ENCODE measurements at regions not wholly inside any gene's neighbourhood (a gene's known extent, or its start where the extent isn't known, plus 50 kb on each side); places are given as distances from the start of the nearest gene placed in this dataset.

DNA sequence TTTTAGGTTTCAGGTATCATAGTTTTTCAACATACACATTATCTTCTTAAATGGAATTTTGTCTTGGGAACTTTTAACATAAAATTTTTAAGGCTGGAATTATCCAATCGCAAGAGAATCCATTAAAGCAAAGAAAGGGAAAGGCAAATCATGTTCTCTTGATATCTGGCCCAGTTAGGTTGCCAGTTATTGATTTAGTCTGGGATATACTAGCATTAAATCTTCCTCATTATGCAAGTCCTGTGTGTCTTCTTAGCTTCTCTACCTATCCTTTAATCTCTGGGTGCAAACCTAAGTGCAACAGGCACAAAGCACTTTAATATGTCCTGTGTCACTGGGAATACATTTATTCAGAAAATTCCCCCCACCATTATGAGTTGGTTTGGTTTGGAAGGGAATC lies 75.4 kb upstream of the CNTLN start:
- CTCF ChIA-PET: no interaction called here
- no peak overlapping the region for H4K91ac ChIP-seq (ENCODE audit: insufficient read depth, low read depth, low read length)
- no peaks in the 10 kb centered on the region for H3K27me3 ChIP-seq (ENCODE audit: control insufficient read depth, insufficient read depth, low read length)
- no peaks in the 10 kb centered on the region for H3K36me3 ChIP-seq (ENCODE audit: control insufficient read depth, insufficient read depth, low read length)
- DNase-seq: no peak
- no peak overlapping the region for H2AK5ac ChIP-seq (ENCODE audit: low read depth, low read length)
- H3K4ac ChIP-seq (ENCODE audit: low read depth, low read length): no peak overlapping the region
- H3K4me1 ChIP-seq (ENCODE audit: control insufficient read depth, insufficient read depth, low read length): no peaks in the 10 kb centered on the region
- no peak overlapping the region for H2BK20ac ChIP-seq (ENCODE audit: low read depth, low read length)
- H2BK120ac ChIP-seq (ENCODE audit: low read depth, low read length): no peak overlapping the region
- POLR2A ChIA-PET (ENCODE audit: unreplicated experiment): no interaction called here
- H4K8ac ChIP-seq (ENCODE audit: low read depth in 2 of 2, low read length in 2 of 2): no peak overlapping the region
- no CpG with 5 or more reads among the region's 1 CpG for WGBS, 2 experiments (ENCODE audit: extremely low coverage in 2 of 2, insufficient read length in 1 of 2)
- no peak overlapping the region for H3K56ac ChIP-seq (ENCODE audit: extremely low read depth, insufficient read depth, low read length)
- H2BK5ac ChIP-seq (ENCODE audit: low read depth, low read length, poor library complexity, severe bottlenecking): no peak overlapping the region
- no peak overlapping the region for H4K5ac ChIP-seq (ENCODE audit: low read depth, low read length)
- H3K9me1 ChIP-seq (ENCODE audit: insufficient read depth, low read length): no peaks in the 10 kb centered on the region
- H3K79me1 ChIP-seq (ENCODE audit: low read depth in 1 of 2, low read length in 2 of 2): no peaks in the 10 kb centered on the region
- intact Hi-C loops (cut with micrococcal nuclease) (no loop called here), dilution Hi-C loops (cut with HindIII; ENCODE audit: low sequenced_read_pairs, unreplicated experiment) (no loop called here), in situ Hi-C loops (cut with MboI; ENCODE audit: low sequenced_read_pairs) (no loop called here)
- TF ChIP-seq SMC3 (IDR thresholded peaks at IDR 0.05; ENCODE audit: low read depth, low read length): no peak
- no peak for TF ChIP-seq FOS (IDR thresholded peaks at IDR 0.05; ENCODE audit: low read depth, low read length)
- no peak for TF ChIP-seq POLR2A (IDR thresholded peaks at IDR 0.05; ENCODE audit: low read depth, low read length)
- TF ChIP-seq MXI1 (IDR thresholded peaks at IDR 0.05; ENCODE audit: borderline replicate concordance, low read depth, low read length): no peak
- no peak for TF ChIP-seq BHLHE40 (IDR thresholded peaks at IDR 0.05; ENCODE audit: low read depth, low read length)
- no peak for TF ChIP-seq RFX5 (IDR thresholded peaks at IDR 0.05; ENCODE audit: low read depth, low read length)
- TF ChIP-seq CHD1 (IDR thresholded peaks at IDR 0.05; ENCODE audit: low read depth, low read length): no peak
- TF ChIP-seq, protein P1, sequence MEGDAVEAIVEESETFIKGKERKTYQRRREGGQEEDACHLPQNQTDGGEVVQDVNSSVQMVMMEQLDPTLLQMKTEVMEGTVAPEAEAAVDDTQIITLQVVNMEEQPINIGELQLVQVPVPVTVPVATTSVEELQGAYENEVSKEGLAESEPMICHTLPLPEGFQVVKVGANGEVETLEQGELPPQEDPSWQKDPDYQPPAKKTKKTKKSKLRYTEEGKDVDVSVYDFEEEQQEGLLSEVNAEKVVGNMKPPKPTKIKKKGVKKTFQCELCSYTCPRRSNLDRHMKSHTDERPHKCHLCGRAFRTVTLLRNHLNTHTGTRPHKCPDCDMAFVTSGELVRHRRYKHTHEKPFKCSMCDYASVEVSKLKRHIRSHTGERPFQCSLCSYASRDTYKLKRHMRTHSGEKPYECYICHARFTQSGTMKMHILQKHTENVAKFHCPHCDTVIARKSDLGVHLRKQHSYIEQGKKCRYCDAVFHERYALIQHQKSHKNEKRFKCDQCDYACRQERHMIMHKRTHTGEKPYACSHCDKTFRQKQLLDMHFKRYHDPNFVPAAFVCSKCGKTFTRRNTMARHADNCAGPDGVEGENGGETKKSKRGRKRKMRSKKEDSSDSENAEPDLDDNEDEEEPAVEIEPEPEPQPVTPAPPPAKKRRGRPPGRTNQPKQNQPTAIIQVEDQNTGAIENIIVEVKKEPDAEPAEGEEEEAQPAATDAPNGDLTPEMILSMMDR (conservative IDR thresholded peaks at IDR 0.05; ENCODE audit: low read depth, low read length): no peak
- no peak for TF ChIP-seq MAFK (IDR thresholded peaks at IDR 0.05; ENCODE audit: low read depth, low read length)
- H2AK9ac ChIP-seq (replicated peaks; ENCODE audit: low read depth, low read length, poor library complexity): no peak overlapping the region
- H3K9me3 ChIP-seq (ENCODE audit: control insufficient read depth, insufficient read depth, low read length): no peaks in the 10 kb centered on the region
- H3K27ac ChIP-seq (ENCODE audit: insufficient read depth, low read length): no peak overlapping the region
- BruUV-seq (replicated peaks): no TSS peak
- H3K4me2 ChIP-seq (ENCODE audit: low read depth, low read length): no peak overlapping the region
- H3K23ac ChIP-seq (ENCODE audit: low read depth, low read length): no peak overlapping the region
- no peak overlapping the region for H3K9ac ChIP-seq (ENCODE audit: low read depth, low read length)
- no peak for ATAC-seq (ENCODE audit: low read depth)
- no peak overlapping the region for H3K18ac ChIP-seq (ENCODE audit: low read depth, low read length)
- no peak overlapping the region for H2BK15ac ChIP-seq (ENCODE audit: low read depth, low read length)
- H3K4me3 ChIP-seq (ENCODE audit: insufficient read depth, low read depth, low read length): no peak overlapping the region
- H2AFZ ChIP-seq (replicated peaks; ENCODE audit: low read length, poor library complexity): no peak overlapping the region
- no peaks in the 10 kb centered on the region for H4K20me1 ChIP-seq (ENCODE audit: insufficient read depth, low read length)
- no peak overlapping the region for H3K14ac ChIP-seq (replicated peaks; ENCODE audit: low read depth, low read length)

All from IMR-90 (cell line).